GM18508 (cell line): ENCODE measurements at regions not wholly inside any gene's neighbourhood (a gene's known extent, or its start where the extent isn't known, plus 50 kb on each side); places are given as distances from the start of the nearest gene placed in this dataset.

ENCODE experiments used
- ATAC-seq: cut with Tn5 transposase; IDR thresholded peaks from one replicate; pipeline ENCODE4 v1.9.1; 2021; ENCODE audit warnings: moderate number of reproducible peaks; ENCODE audit not compliant: insufficient read depth, unreplicated experiment

- ATAC-seq: no peak
Measured at GRCh38 chr9:109880276-109881169, 100.5 kb downstream of the PALM2AKAP2 start.

- ATAC-seq: no peak
Measured at GRCh38 chr9:109883623-109884022, 103.6 kb downstream of the PALM2AKAP2 start.

DNA sequence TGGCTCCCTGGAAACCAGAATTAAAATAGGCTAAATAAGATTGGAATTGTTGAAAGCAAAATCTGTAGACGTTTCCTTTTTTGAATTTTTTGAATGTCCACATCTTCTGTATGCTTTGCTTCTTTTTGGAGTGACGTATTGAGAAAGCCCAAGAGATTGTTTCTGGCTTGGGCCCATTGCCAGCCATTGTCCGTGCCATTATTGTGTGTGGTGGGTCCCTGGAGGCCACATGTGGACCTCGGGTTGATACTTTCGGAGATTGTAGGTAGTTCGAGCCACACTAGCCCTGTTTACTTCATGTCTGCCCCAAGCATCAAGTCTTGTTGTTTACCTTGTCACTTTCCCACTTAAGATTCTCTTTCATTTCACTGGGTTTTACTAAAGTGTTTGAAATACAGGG, 106.0 kb downstream of the PALM2AKAP2 start:
- ATAC-seq: no peak

DNA sequence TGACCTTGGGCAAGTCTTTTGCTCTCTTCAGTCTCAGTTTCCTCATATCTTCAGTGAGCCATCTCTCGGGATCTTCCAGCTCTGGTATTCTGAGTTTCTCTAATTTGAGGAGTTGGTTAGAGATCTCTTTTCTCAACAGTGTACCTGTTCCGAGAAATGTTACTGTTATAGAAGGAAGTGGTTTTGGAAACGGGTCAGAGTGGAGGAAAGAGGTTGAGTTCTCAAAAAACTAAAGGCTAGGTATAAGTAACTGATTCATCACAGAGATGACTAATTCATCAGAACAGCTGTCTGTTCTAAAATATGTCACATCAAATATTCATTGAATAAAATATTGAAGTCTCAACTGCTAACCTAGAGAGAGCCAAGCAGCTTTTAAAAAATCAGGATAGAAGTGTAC, 106.6 kb downstream of the PALM2AKAP2 start:
- ATAC-seq: peak; percentile 77

DNA sequence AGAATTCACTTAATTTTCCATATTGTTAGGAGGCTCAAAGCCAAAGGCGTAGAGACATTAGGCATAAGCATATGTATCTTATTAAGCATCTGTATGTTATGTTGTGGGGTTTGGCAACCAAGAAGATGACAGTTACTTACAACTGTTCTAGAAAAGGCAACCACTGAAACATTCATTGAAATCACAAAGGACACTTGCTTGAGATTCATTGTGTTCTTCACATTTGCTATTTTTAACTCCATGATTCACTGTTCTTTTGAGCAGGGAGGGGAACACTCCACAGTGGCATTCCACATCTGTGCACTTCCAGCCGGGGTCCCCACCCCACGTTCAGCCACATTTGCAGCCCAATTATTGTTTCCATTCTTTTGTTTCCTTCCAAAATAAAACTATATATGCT, 107.1 kb downstream of the PALM2AKAP2 start:
- ATAC-seq: no peak

GRCh38 chr9:109888695-109889094, 108.7 kb downstream of the PALM2AKAP2 start:
- ATAC-seq: no peak

DNA sequence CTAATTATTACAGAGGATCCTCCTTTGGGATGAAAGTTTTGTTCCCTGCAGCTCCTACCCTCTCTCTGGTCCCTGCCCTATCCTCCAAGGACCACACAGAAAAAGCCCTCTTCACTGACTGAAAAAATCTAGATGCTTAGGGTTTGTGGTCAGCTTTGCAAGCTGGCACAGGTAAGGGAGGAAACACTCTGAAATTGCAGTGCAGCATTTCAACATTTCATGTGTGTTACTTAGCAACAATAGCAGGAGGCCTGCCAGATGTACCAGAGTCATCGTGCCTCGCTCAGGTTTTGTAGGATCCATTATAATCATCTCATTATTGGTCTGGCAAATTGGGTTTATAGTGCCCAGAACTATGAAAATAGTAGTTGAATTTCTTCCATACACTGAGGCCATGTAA, 109.5 kb downstream of the PALM2AKAP2 start:
- no peak for ATAC-seq

DNA sequence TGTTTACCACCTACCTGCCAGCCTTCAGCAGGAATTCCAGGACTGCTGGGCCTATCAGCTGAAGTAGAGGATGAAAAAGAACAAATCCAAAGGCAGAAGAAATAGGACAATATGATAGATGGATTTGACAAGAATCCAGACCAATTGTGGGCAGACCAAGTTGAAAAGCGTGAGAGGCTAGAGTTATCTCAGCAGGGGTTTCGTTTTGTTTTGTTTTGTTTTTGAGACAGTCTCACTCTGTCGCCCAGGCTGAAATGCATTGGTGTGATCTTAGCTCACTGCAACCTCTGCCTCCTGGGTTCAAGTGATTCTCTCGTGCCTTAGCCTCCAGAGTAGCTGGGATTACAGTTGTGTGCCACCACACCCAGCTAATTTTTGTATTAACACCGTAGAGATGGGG, 113.2 kb downstream of the PALM2AKAP2 start:
- ATAC-seq: no peak

GRCh38 chr9:109894473-109894872, 114.5 kb downstream of the PALM2AKAP2 start:
- no peak for ATAC-seq

- peak; percentile 42 for ATAC-seq
Measured at GRCh38 chr9:109894921-109895758, 115.1 kb downstream of the PALM2AKAP2 start.

GRCh38 chr9:109901201-109901600, 121.2 kb downstream of the PALM2AKAP2 start:
- no peak for ATAC-seq

- peak; percentile 39 for ATAC-seq
Measured at GRCh38 chr9:109903515-109904138, 123.6 kb downstream of the PALM2AKAP2 start.

DNA sequence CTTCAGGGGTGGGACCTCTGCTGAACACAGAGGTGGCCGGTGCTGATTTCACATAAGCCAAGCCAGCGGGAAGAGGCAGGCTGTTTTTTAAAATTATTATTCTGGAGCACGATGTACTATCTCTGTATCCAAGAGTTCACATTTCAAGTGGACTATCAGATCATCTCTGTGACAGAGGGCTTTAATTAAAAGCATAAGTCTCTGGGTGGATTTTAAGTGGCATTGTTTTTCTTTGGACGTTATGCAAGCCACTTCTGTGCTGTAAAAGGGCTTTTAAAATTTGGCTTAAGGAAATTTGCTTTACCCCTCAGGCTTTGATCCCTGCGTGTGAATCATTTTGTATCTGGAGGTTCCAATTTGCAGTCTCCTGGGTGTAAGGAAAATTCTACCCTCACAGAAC, 124.7 kb downstream of the PALM2AKAP2 start:
- ATAC-seq: no peak

DNA sequence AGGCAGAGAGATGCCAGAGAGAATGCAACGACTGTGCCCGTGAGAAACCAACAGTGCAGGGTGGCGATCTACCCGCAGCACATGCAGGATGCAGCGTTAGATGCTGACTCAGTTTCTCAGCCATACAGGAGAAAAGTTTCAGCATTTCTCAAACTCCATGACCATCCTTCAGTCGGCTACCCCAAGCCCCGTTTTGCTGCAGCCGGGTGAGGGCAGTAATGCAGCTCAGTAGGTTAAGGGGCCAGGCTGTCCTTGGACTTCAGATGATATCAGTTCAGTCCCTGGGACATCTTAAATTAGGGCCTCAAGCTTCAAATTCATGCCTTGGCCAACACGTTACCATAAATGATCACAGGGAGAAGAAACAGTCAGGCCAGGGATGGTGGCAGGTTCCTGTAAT, 125.5 kb downstream of the PALM2AKAP2 start:
- no peak for ATAC-seq

DNA sequence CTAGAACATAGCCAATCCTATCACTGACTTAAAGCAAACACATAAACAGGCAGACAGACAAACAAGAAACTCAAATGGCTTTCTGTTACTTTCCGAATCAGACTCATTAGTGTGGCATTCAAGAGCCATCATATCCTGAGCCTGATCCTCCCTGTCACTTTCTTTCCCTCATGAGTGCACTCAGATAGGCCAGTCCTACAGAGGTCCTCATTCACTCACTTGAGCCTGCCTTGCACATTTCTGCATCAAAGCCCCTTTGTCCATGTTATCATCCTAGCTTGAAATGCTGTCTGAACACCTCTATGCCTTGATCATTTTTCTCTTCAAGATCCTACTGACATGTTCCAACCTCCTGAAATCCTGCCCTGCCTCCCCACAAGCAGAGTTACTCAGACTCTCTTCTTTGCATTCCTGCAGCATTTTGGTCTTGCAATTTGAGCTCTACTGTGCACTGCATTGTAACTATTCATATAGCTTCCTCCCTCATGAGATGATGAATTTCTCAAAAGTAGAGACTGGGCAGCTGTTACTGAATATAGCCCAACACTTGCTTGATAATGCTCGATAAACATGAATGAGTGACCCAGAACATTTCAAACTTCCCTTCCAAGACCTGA, 126.9 kb downstream of the PALM2AKAP2 start:
- ATAC-seq: no peak

DNA sequence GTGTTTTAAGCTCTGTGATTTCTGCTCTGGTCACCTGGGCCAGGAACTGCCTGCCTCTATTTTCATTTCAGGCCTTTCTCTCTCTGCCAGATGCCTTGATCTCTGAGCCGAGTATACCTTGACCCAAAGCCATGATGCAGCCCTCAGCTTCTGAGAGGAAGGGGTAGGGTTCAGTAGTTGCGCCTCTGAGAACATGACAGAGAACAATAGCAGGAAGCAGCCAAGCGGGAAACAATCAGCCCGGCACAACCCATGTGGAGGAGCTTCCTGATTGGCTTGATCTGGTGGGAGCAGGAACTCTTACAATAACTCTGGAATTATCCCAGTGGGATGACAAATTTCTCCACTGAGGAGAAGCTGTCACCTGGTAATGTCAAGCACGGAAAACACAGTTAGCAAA, 127.4 kb downstream of the PALM2AKAP2 start:
- peak; percentile 53 for ATAC-seq

GRCh38 chr9:109907810-109908458, 127.9 kb downstream of the PALM2AKAP2 start:
- no peak for ATAC-seq

DNA sequence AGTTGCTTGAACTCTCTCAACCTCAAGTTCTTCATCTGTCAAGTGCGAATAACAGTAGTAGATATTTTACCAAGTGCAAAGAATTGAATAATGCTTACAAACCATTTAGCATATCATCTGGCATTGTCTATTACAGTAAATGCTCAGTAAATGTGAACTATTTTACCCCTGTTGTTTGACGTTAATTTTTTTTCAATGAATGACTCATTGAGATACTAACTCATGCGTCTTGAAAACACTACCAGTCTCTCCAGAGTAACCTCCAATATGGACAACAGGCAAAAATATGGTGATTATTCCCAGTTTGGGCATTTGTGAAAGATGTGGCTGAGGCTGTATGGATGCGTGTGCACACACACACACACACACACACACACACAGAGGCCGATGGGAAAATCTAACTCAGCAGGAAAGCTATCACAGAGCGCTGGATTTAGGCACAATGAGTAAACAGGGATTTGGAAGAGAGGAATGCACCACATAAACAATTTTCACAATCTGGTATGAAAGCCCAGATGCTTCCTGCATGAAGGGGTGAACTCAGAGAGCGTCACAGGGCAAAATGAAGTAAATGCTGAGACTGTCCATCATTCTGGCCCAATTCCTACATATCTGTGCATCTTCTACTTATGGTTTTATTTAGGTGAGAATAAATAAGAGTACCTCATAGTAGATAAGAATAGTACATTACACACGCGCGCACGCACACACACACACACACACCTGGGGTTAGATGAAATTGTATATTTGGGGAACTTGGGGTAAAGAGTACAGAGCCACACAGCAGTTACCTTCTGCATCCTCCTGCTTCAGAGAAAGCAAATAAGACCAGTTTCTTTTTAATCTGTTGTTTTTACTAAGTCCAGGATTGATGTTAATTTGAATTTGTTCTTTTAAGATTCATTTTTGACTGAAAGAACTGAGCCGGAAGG, 128.7 kb downstream of the PALM2AKAP2 start:
- ATAC-seq: no peak
